Ascending aorta (tissue), 2 donors: ENCODE measurements at regions not wholly inside any gene's neighbourhood (a gene's known extent, or its start where the extent isn't known, plus 50 kb on each side); places are given as distances from the start of the nearest gene placed in this dataset.

Experiments
- DNase-seq, 2 donors: peaks; one replicate each; pipeline ENCODE4 v3.0.0-alpha.2; 2019; ENCODE audit warnings: low spot score in 2 of 2
- H3K27ac ChIP-seq, 2 donors: fragments of 200-600 bp; sonication (generic); one replicate each; pipeline ENCODE4 v1.5.1; 2016 to 2017; ENCODE audit warnings: mild to moderate bottlenecking in 1 of 2
- H3K27me3 ChIP-seq: fragments of 200-600 bp; sonication (generic); one replicate; pipeline ENCODE4 v1.5.1; 2017
- H3K36me3 ChIP-seq, 2 donors: fragments of 200-600 bp; sonication (generic); one replicate each; pipeline ENCODE4 v1.5.1; 2016
- H3K4me1 ChIP-seq, 2 donors: fragments of 200-600 bp; sonication (generic); one replicate each; pipeline ENCODE4 v1.5.1; 2016 to 2017; ENCODE audit warnings: mild to moderate bottlenecking in 1 of 2
- H3K4me3 ChIP-seq, 2 donors: fragments of 200-600 bp; sonication (generic); one replicate each; pipeline ENCODE4 v1.5.1; 2016 to 2017; ENCODE audit warnings: mild to moderate bottlenecking in 1 of 2
- H3K9me3 ChIP-seq, 2 donors: fragments of 200-600 bp; sonication (generic); one replicate each; pipeline ENCODE4 v1.5.1; 2016
- intact Hi-C: fragments of 100-400 bp; cut with DNase I; formaldehyde crosslinking; loops from one replicate; pipeline ENCODE4 v1.15.1; 2023
- TF ChIP-seq, protein P1 (sequence below), 3 experiments: fragments of 200-600 bp in 2 of 3; fragments of 450-650 bp in 1 of 3; sonication (generic) in 2 of 3; IDR thresholded peaks; one replicate each; pipeline ENCODE4 v1.5.1; 2016 to 2019; ENCODE audit warnings: antibody characterized with exemption in 3 of 3, mild to moderate bottlenecking in 1 of 3, moderate library complexity in 1 of 3

- TF ChIP-seq, protein P1, sequence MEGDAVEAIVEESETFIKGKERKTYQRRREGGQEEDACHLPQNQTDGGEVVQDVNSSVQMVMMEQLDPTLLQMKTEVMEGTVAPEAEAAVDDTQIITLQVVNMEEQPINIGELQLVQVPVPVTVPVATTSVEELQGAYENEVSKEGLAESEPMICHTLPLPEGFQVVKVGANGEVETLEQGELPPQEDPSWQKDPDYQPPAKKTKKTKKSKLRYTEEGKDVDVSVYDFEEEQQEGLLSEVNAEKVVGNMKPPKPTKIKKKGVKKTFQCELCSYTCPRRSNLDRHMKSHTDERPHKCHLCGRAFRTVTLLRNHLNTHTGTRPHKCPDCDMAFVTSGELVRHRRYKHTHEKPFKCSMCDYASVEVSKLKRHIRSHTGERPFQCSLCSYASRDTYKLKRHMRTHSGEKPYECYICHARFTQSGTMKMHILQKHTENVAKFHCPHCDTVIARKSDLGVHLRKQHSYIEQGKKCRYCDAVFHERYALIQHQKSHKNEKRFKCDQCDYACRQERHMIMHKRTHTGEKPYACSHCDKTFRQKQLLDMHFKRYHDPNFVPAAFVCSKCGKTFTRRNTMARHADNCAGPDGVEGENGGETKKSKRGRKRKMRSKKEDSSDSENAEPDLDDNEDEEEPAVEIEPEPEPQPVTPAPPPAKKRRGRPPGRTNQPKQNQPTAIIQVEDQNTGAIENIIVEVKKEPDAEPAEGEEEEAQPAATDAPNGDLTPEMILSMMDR (IDR thresholded peaks at IDR 0.05), result no peak
- intact Hi-C loops, result no loop called here
- Histone ChIP-seq H3K27ac (no peak overlapping the region), H3K4me3 (no peak overlapping the region), H3K9me3 (peaks cover 0 to 8% of the 10 kb centered on the region in 2 donors), H3K36me3 (no peaks in the 10 kb centered on the region), H3K27me3 (no peaks in the 10 kb centered on the region), H3K4me1 (no peaks in the 10 kb centered on the region)
- no peak for DNase-seq
Measured at GRCh38 chr4:125938541-125938940, 623.8 kb downstream of the FAT4 start.

DNA sequence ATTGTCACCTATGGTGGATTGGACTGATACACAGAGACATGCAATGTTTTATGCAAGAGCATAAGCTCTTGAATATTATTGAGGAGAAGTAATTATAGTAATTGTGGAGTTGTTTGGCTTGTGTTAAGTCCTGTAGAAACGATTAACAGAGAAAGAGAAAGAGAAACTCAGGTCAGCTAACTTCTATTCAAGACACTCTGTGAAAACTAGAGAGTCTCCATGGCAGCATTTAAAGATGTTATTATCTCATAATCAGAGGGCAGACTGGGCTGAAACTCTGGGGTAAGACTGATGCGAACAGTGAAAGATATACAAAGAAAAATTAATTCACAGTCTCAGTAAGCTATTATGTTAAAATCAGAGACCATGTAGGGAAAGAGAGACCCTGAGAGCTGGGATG, 625.7 kb downstream of the FAT4 start:
- H3K27ac ChIP-seq, result no peak overlapping the region
- no peaks in the 10 kb centered on the region for H3K9me3 ChIP-seq
- H3K36me3 ChIP-seq, result no peaks in the 10 kb centered on the region
- no peaks in the 10 kb centered on the region for H3K27me3 ChIP-seq
- no peak for DNase-seq
- intact Hi-C loops, result no loop called here
- H3K4me1 ChIP-seq, result no peaks in the 10 kb centered on the region
- TF ChIP-seq, protein P1 (IDR thresholded peaks at IDR 0.05), result no peak
- H3K4me3 ChIP-seq, result no peak overlapping the region

DNA sequence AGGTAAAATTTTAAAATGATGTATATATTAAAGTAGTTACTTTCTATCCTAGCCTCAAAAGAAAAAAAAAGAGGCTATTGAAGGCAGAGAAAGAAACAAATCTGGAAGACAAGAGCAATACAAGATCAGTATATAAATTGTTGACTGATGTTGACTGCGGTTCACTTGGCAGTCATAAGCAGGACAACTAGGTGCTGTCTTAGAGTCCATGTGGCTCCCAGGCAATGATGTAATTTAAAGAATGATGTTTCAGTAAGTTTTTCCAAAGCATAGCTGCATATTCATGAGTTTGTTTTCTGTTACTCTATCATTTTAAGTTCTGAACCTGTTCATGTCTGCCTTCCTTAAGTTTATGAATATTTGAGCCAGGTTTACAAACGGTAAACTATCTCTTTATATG, 630.2 kb downstream of the FAT4 start:
- no peak for DNase-seq
- intact Hi-C loops, result no loop called here
- Histone ChIP-seq H3K27me3 (no peaks in the 10 kb centered on the region), H3K4me3 (no peak overlapping the region), H3K9me3 (no peaks in the 10 kb centered on the region), H3K36me3 (no peaks in the 10 kb centered on the region), H3K27ac (no peak overlapping the region), H3K4me1 (no peaks in the 10 kb centered on the region)
- TF ChIP-seq, protein P1 (IDR thresholded peaks at IDR 0.05), result no peak

DNA sequence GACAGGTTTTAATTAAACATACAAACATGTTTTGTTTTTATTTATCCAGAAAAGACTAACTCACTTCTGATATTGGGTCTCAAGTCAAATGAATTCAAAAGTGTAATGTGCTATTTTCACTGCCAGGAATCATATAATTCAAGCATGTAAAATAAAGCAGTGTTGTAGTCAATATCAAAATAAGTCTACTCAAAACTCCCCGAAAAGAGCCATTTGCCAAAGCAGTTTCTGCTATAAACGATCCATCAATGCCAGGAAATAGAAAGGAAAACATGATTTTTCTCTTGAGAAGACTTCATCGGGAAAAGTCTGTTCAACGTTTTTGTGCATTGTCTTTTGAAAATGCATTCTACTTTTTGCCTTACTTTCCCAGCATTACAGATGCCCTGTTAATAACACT, 633.3 kb downstream of the FAT4 start:
- no peak for DNase-seq
- no peaks in the 10 kb centered on the region for H3K27me3 ChIP-seq
- no peak overlapping the region for H3K4me3 ChIP-seq
- H3K36me3 ChIP-seq, result no peaks in the 10 kb centered on the region
- H3K9me3 ChIP-seq, result no peaks in the 10 kb centered on the region
- intact Hi-C loops, result no loop called here
- TF ChIP-seq, protein P1 (IDR thresholded peaks at IDR 0.05), result no peak
- no peak overlapping the region for H3K27ac ChIP-seq
- H3K4me1 ChIP-seq, result no peaks in the 10 kb centered on the region

DNA sequence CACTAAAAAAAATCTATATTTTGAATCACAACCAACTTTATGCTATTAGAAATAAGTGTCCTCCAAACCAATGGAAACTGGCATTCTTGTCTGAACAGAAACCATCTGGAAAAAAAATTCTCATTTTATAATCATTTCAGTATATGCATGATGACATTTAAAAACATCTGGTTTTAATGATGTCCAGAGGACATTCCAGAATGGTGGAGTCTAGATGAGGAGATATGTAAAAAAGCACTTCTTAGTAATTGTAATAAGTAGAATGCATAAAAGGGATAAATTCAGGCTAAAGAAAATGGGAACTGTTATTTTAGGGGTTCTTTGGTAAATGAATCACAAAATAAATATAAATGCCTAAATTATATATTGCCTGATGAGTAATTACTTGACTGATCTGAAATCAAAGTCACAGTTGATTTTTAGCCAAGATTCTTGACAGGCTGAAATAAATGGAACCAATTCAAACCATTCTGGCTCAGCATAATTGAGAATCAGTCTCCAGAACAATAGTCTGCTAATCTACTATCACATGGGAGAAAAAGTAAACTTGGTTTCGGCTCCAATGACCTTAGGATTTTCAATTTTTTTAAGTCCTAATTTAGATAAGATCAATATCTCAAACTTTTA, 636.6 kb downstream of the FAT4 start:
- Histone ChIP-seq H3K27me3 (no peaks in the 10 kb centered on the region), H3K4me3 (no peak overlapping the region), H3K9me3 (no peaks in the 10 kb centered on the region), H3K36me3 (no peaks in the 10 kb centered on the region), H3K4me1 (no peaks in the 10 kb centered on the region), H3K27ac (no peak overlapping the region)
- no peak for DNase-seq
- TF ChIP-seq, protein P1 (IDR thresholded peaks at IDR 0.05), result no peak
- intact Hi-C loops, result no loop called here

GRCh38 chr4:125952631-125953030, 637.9 kb downstream of the FAT4 start:
- intact Hi-C loops, result no loop called here
- Histone ChIP-seq H3K4me1 (no peaks in the 10 kb centered on the region), H3K27me3 (no peaks in the 10 kb centered on the region), H3K27ac (no peak overlapping the region), H3K4me3 (no peak overlapping the region), H3K9me3 (no peaks in the 10 kb centered on the region), H3K36me3 (no peaks in the 10 kb centered on the region)
- no peak for DNase-seq
- TF ChIP-seq, protein P1 (IDR thresholded peaks at IDR 0.05), result no peak
